Cardiac muscle cell (in vitro differentiated cells and primary cell): ENCODE measurements at regions not wholly inside any gene's neighbourhood (a gene's known extent, or its start where the extent isn't known, plus 50 kb on each side); places are given as distances from the start of the nearest gene placed in this dataset.
A peak's percentile ranks its signal among the peaks of the same experiment; 100 is the strongest.

Source experiments
- DNase-seq, 2 donors: peaks; one replicate each; pipeline versions ENCODE4 v3.0.0 to v3.0.0-alpha.2; 2010 to 2017; ENCODE audit warnings: low read depth in 1 of 2, low spot score in 1 of 2
- H3K27ac ChIP-seq: fragments of 200-600 bp; sonication (generic); 2 replicates; pipeline ENCODE4 v1.5.1; 2016
- H3K27me3 ChIP-seq: fragments of 200-600 bp; sonication (generic); 2 replicates; pipeline ENCODE4 v1.6.0; 2016; ENCODE audit warnings: control low read depth
- H3K36me3 ChIP-seq: fragments of 200-600 bp; sonication (generic); 2 replicates; pipeline ENCODE4 v1.5.1; 2016; ENCODE audit warnings: control low read depth
- H3K4me1 ChIP-seq: fragments of 200-600 bp; sonication (generic); 2 replicates; pipeline ENCODE4 v1.8.1; 2017; ENCODE audit warnings: low read depth, mild to moderate bottlenecking, mixed run types
- H3K4me3 ChIP-seq: fragments of 200-600 bp; sonication (generic); 2 replicates; pipeline ENCODE4 v1.5.1; 2016; ENCODE audit warnings: mild to moderate bottlenecking
- H3K9me3 ChIP-seq: fragments of 200-600 bp; sonication (generic); 2 replicates; pipeline ENCODE4 v1.5.1; 2017; ENCODE audit warnings: low read depth, mild to moderate bottlenecking, control low read depth
- TF ChIP-seq, protein P1 (sequence below): IDR thresholded peaks from 2 replicates; pipeline ENCODE4 v1.5.1; 2012; ENCODE audit warnings: low read depth, mild to moderate bottlenecking, low read length

DNA sequence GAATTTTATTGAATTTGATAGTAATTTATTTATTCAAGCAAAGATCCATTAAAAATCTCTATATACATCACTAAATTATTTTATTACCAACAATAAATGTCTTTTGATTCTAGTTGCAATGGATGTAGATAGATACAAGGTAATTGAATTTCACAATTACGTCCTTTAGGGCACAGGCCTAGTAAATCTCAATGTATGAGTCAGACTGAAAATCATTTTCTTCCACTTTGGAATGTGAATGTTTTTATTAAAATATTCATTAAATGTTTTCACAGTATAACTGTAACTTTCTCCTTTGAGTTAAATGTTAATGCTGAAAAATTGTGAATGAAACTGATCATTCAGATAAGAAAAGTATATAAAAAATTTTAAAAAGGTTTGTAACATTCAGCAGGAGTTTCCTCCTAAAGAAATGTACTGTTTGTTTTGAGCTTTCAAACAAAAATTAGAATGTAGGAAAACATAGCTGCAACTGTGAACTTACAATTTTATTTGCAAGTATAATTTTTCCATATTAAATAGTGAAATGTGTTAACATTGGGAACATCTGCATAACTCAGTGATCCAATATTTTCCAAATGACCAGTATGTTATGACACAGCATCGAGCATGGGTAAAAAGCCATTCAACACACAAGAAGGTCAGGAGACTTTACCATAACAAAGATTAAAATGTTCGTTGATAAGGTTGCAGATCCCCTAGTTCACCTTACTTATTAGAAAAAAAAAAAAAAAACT lies 663.7 kb downstream of the METTL4 start:
- H3K9me3 ChIP-seq = no peaks in the 10 kb centered on the region
- DNase-seq = no peak
- H3K27me3 ChIP-seq = no peaks in the 10 kb centered on the region
- TF ChIP-seq, protein P1, sequence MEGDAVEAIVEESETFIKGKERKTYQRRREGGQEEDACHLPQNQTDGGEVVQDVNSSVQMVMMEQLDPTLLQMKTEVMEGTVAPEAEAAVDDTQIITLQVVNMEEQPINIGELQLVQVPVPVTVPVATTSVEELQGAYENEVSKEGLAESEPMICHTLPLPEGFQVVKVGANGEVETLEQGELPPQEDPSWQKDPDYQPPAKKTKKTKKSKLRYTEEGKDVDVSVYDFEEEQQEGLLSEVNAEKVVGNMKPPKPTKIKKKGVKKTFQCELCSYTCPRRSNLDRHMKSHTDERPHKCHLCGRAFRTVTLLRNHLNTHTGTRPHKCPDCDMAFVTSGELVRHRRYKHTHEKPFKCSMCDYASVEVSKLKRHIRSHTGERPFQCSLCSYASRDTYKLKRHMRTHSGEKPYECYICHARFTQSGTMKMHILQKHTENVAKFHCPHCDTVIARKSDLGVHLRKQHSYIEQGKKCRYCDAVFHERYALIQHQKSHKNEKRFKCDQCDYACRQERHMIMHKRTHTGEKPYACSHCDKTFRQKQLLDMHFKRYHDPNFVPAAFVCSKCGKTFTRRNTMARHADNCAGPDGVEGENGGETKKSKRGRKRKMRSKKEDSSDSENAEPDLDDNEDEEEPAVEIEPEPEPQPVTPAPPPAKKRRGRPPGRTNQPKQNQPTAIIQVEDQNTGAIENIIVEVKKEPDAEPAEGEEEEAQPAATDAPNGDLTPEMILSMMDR = no peak
- no peak overlapping the region for H3K27ac ChIP-seq
- H3K4me1 ChIP-seq = no peaks in the 10 kb centered on the region
- no peaks in the 10 kb centered on the region for H3K36me3 ChIP-seq
- no peak overlapping the region for H3K4me3 ChIP-seq

DNA sequence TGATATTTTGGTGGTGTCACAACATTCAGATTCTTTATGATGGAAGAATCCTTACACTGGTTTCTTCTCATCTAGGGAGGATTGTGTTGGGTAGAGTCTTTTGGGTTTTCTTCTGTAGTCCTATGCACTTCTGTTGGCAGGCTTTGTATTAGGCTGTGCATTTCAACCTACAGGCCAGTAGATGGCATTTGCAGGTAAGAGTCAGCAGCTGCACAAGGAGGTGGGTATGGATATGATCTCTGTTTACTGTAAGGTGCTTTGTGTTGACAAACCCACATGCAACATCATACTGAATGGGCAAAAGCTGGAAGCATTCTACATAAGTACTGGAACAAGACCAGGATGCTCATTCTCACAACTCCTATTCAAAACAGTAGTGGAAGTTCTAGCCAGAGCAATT lies 656.8 kb downstream of the METTL4 start:
- H3K9me3 ChIP-seq = no peaks in the 10 kb centered on the region
- TF ChIP-seq, protein P1 = peak; percentile 25
- DNase-seq = peak in 1 of 2 donors; percentile 28
- no peaks in the 10 kb centered on the region for H3K27me3 ChIP-seq
- H3K27ac ChIP-seq = no peak overlapping the region
- H3K4me1 ChIP-seq = no peaks in the 10 kb centered on the region
- no peak overlapping the region for H3K4me3 ChIP-seq
- no peaks in the 10 kb centered on the region for H3K36me3 ChIP-seq

DNA sequence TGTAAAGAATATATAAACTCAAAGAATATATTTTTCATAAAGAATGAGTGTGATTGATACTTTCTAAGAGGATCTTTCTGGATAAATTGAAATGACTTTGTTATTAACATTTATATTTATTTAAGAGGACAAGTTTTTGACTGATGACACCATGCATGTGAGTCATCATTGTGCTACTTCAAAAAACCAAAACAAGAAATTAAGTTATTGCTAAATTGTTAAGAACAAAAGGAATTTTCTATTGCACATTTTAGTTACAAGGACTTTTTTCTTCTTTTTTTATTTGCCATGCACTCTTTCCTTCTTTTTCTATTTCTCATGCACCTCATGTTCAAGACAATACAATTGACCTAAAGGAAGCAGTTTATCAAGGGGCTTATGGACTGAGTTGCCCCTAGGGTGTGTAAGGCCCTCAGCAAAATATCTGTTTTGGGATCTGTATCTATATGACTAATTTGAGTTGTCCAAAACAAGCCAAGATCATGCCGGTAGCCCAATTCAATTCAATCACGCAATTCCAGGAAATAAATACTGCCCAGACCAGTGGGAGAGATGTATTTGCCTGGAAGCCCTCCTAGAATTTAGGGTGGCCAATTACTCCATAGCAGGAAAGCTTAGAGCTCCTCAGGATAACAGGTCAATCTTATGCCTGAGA lies 654.3 kb downstream of the METTL4 start:
- H3K4me1 ChIP-seq = no peaks in the 10 kb centered on the region
- no peaks in the 10 kb centered on the region for H3K27me3 ChIP-seq
- peak in 1 of 2 donors; percentile 0 for DNase-seq
- H3K36me3 ChIP-seq = no peaks in the 10 kb centered on the region
- H3K9me3 ChIP-seq = no peaks in the 10 kb centered on the region
- TF ChIP-seq, protein P1 = no peak
- no peak overlapping the region for H3K4me3 ChIP-seq
- no peak overlapping the region for H3K27ac ChIP-seq

DNA sequence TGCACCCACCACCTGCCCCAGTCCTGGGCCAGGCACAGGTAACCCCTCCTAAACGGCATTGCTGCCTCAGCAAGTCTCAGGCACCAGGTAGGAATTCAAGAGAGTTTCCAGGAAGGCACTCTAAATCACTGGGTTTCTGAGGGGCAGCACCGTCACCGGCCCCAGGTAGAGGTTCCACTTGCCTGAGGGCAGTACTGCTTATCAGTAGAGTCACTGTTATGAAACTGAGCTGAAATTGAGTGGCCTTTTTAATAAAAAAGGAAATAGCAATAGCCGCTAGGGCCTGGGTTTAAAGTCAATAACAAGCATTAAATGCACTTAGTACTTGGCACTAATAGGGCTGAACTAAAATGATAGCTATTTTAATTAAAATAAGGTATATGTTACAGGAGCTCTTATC lies 653.7 kb downstream of the METTL4 start:
- TF ChIP-seq, protein P1 = no peak
- Histone ChIP-seq H3K4me3 (no peak overlapping the region), H3K27ac (no peak overlapping the region), H3K36me3 (no peaks in the 10 kb centered on the region), H3K27me3 (no peaks in the 10 kb centered on the region), H3K9me3 (no peaks in the 10 kb centered on the region), H3K4me1 (no peaks in the 10 kb centered on the region)
- no peak for DNase-seq

DNA sequence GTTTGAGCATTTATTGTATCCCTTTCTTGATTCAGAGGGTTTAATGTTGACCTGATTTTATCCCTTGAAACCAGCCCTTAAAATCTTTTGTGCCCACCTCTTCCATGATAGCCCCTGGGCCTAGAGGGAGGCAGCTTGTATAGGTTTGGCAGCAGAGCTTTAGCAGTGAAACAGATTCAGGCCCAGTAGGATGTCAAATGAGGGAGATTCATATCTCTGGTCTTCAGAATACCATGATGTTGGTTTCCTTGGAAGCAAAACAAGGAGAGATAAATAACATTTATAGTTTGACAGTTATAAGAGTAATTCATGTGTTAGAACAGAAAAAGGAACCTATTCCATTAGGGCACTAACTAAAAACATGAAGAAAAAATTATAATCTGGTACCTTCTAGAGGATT lies 649.2 kb downstream of the METTL4 start:
- Histone ChIP-seq H3K4me3 (no peak overlapping the region), H3K36me3 (no peaks in the 10 kb centered on the region), H3K27me3 (no peaks in the 10 kb centered on the region), H3K9me3 (no peaks in the 10 kb centered on the region), H3K4me1 (no peaks in the 10 kb centered on the region), H3K27ac (no peak overlapping the region)
- no peak for DNase-seq
- TF ChIP-seq, protein P1 = no peak
